ENCODE measurements at regions not wholly inside any gene's neighbourhood (a gene's known extent, or its start where the extent isn't known, plus 50 kb on each side); places are given as distances from the start of the nearest gene placed in this dataset.
"Not testable (repeated sequence)": the region's sequence is repeated elsewhere in the genome, so short reads cannot be mapped to it uniquely, and the experiment has no call there.

GRCh38 chr1:55464550-55464949 is 249.4 kb upstream of the USP24 start:
- DNase-seq, result no peak

- no peak for DNase-seq
These were observed 248.8 kb upstream of the USP24 start for GRCh38 chr1:55463814-55464475.

DNA sequence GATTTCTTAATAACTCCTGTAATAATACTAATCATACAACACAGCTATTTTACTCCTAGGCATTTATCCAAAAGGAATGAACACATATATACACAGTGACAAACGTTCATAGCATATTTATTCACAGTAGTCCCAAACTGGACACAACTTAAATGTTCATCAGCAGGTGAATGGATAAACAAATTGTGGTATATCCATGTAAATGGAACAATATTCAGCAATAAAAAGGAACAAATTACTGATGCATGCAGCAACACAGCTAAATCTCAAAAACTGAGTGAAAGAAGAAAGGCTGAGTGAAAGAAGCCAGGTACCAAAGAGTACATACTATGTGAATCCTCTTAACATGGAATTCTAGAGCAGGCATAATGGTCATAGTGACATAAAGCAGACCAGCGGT is 242.7 kb upstream of the USP24 start:
- no peak for DNase-seq

- DNase-seq, result no peak
These were observed 241.8 kb upstream of the USP24 start for GRCh38 chr1:55456971-55457370.

GRCh38 chr1:55448261-55448660 is 233.1 kb upstream of the USP24 start:
- no peak for DNase-seq

- DNase-seq, result no peak
These were observed 232.3 kb upstream of the USP24 start for GRCh38 chr1:55447488-55447887.

GRCh38 chr1:55446351-55446750 is 231.2 kb upstream of the USP24 start:
- no peak for DNase-seq

- no peak for DNase-seq
These were observed 230.3 kb upstream of the USP24 start for GRCh38 chr1:55445416-55445815.

DNA sequence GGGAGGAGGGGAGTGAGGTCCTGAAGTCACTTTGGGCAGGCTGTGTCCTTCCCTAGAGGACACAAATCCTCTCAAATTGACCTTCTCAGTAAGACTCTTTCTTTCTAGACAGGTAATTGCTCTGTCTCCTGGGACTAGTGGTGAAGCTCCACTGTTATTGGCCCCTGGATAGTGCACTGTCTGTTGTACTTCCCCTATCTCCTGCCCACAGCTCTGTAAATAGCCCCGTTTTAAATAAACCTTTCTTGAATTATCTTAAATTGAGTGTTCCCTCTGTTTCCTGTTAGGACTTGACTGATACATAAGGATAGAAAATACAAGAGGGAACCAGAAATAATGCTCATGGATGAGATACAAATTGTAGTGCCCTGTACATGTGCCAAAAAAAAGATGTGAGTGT is 229.5 kb upstream of the USP24 start:
- no peak for DNase-seq

DNA sequence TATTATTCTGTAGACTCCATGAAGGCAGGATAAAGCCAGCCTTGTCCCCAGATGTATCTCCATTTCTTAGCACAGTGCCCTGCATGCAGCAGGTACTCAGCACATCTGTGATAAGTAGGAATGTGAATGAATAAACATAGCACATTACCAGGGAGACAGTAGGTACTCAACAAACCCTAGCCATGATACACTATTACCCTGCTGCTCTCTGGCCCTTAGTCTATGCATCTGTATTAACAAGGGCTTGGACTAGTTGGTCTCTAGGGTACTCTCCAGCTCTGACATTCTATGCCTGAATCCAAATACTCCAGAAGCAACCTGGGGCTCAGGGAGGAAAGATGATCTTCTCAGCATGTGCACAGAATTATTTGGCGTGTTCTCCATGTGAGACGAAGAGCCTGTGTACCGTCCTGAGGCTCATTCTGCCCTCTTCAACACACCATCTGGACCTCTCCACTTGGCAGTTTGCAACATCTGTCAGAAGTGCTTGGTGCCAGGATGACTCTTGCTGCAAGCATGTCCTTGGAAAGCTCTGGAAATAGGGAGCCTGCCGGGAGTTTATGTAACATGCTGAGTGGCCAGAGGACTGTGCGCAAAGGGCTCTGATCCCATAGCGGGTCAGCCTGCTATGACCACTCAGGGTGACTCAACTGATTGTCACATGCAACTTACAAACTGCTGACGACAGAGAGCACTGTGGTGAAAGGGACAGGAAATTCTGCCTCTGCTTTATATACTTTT is 228.2 kb upstream of the USP24 start:
- no peak for DNase-seq

DNA sequence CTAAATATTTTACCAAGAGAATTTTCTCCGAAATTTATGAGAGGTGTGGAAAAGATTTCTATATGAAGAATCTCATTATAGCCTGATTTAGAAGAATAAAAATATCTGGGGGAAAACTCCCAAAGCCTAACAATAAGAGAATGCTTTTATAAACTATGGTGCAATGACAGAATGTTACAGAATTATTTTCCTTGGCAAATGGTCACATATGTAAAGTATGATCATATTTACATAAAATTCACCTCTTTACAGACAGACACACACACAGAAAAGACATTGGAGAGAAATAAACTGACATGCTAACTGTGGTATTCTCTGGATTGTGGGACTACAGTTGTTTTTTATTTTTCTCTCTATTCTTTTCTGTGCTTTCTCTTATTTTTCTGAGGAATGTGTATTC is 226.3 kb upstream of the USP24 start:
- no peak for DNase-seq

GRCh38 chr1:55437692-55438091 is 222.5 kb upstream of the USP24 start:
- no peak for DNase-seq

GRCh38 chr1:55430720-55431119 is 215.6 kb upstream of the USP24 start:
- DNase-seq, result not testable (repeated sequence)

GRCh38 chr1:55430206-55430605 is 215.0 kb upstream of the USP24 start:
- not testable (repeated sequence) for DNase-seq

DNA sequence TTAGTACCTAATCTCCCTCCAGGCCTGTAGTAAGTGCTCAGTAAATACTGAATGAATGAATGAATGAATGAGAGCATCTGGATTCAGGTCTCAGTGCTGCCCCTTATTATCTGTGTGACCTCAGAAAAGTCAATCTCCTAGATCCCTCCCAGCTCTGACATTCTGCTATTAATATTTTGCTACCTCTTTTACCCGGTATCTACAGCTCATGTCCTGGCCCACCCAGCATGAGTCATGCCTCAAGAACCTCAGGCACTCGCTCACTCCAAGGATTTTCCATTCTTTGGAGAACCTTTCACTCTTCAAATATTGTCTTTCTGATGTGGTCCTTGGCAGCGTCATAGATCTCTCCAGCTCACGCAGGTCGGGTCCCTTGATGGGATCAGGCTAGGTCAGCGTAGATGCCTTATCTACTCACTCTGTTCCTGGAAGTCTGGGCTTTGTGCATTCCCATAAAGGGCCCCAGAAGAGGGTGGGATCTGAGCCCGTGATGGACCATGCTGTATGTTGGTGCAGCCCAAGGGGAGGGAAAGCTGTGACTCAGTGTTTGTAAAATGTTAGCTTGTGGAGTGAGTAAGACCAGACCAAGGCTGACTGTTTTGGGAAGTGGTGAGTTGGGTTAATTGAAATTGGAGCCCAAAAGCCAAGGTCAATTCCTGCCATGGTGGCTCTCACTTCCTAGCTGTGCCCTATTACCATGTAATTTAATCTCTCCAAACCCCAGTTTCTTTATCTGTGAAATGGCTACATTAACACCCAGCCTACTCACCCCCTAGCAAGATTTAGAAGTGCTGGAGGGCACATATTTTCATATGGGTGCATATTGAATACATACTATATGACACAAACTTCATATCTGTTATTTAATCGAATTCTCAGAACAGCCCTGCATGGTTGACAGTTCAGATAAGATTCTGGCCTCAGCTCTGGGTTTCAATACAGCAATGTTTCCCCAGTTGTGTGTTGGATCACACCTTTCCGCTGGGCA is 214.1 kb upstream of the USP24 start:
- DNase-seq, result no peak

GRCh38 chr1:55428231-55428630 is 213.1 kb upstream of the USP24 start:
- DNase-seq, result no peak

DNA sequence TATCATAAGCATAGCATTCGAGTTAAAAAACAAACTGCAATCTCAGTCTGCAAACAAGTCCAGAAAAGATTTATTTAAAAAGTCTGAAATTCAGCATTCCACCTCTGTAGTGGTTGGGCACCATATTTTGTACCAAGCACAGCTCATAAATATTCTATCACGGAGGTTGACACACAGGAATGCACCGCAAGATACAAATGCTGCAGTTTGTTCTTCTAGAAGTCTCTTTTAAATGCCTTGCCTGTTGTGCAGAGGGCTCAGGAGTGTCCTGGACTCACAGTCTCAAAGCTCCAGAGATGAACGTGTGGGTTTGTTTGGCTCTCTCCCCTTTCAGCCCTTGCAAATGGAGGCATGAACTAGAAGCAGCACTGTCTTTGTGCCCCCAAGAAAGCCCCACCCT is 212.4 kb upstream of the USP24 start:
- DNase-seq, result no peak

- no peak for DNase-seq
These were observed 211.5 kb upstream of the USP24 start for GRCh38 chr1:55426619-55427018.

- DNase-seq, result no peak
These were observed 211.0 kb upstream of the USP24 start for GRCh38 chr1:55426156-55426555.

DNA sequence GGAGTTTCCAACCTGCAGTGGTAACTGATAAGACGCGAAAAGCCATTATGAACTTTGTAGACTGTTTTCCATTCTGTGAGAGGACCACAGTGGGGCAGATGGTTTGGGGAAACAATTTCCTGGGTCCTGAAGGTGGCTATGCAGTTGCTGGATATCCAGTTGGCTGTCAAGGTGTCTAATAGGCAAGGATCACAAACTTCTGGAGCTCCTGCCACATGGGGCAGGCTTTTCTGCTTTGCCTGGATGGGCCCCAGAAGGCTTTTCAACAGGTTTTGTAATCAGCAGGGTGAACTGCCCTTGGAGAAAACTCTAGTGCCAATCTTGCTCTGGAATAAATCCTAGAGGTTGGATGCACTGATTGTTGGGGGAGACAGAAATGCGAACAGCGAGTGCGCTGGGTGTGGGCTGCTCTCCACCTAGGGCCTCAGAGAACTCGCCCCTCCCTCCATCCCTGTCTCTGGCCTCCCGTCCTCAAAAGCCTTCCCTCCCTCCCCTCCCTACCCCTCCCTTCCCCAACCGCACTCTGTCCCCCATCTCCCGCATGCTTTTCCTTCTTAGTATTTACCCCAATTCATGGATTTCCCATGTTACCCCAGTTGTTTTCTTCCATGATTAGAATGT is 210.3 kb upstream of the USP24 start:
- DNase-seq, result no peak

DNA sequence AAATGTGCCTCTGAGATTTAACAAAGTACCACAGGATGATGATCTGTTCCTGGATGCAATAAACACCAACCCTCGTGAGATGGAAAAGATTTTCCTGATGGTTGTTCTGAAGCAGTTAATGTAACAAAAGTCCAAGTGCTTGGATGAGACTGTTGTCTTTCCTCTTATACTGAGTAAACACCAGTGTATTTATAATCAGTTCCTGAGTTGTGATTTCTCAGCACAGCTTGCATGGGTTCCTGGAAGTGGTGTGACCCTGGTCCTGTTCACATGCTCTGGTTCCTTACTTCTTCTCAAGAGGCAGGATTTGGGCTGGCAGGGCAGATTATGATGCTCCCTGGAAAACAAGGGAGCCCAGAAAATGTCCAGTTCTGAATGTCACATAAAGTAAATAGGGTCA is 208.2 kb upstream of the USP24 start:
- DNase-seq, result no peak

DNA sequence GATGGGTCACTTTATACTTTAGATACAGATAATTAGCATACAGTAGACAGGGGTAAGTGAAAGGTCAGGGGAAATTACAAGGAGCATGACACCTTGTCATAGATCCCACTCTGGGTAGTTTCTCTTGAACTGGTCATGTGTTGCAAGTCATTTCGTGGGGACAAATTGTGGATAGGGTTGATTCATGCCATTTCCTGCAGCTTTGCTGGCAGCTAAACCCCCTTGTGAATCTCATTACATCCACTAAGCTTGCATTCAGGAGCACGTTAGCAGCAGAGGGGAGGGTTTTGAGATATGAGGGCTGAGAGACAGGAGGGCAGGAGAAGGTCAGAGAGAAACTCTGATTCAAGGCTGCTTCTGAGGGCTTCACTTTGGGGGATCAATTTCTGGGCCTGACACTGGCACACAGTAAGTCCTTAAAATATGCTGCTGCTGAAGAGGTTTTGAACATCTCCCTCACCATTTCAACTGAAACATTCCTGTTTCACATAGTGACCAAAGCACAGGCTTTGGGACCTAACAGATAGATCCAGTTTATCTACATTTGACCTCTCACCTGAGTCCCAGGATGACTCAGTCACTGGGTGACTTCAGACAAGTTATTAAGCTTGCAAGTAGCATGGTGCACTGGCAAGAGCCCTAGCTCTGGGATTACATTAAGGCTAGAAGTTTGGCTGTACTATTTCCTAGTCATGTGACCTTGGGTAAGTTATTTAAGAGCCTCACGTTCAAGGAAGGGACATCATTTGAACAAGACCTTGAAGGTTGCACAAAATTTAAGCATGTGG is 206.0 kb upstream of the USP24 start:
- no peak for DNase-seq
